Activated CD8-positive, alpha-beta T cell treated with anti-CD3 and anti-CD28 coated beads for 36 hours (primary cell): ENCODE measurements at regions not wholly inside any gene's neighbourhood (a gene's known extent, or its start where the extent isn't known, plus 50 kb on each side); places are given as distances from the start of the nearest gene placed in this dataset.

Source experiments
- ATAC-seq: fragments of 200-7000 bp; cut with Tn5 transposase; one replicate; pipeline ENCODE4 v1.10.0; 2021; ENCODE audit warnings: mild to moderate bottlenecking, moderate library complexity
- CTCF ChIA-PET: fragments of 350-600 bp; sonication (Branson Sonifier 250); formaldehyde crosslinking; loops from one replicate; lab custom pipeline; 2021; ENCODE audit warnings: antibody characterized with exemption; lab: Charles Lee
- POLR2A ChIA-PET: fragments of 350-600 bp; sonication (Branson Sonifier 250); formaldehyde crosslinking; loops from one replicate; lab custom pipeline; 2021; ENCODE audit warnings: antibody characterized with exemption; lab: Charles Lee
- DNase-seq: peaks from one replicate; pipeline ENCODE4 v3.0.0-alpha.2; 2020
- H3K27ac Mint-ChIP-seq: one replicate; pipeline ENCODE4 v1.8.0; 2021; ENCODE audit warnings: mild to moderate bottlenecking, mixed read lengths
- H3K27me3 Mint-ChIP-seq: one replicate; pipeline ENCODE4 v1.8.0; 2021; ENCODE audit warnings: mixed read lengths
- H3K36me3 Mint-ChIP-seq: one replicate; pipeline ENCODE4 v1.8.0; 2021; ENCODE audit warnings: low read depth, mixed read lengths
- H3K4me1 Mint-ChIP-seq: one replicate; pipeline ENCODE4 v1.8.0; 2021; ENCODE audit warnings: low read depth, mixed read lengths
- H3K4me3 Mint-ChIP-seq: one replicate; pipeline ENCODE4 v1.8.0; 2021; ENCODE audit warnings: mild to moderate bottlenecking, moderate library complexity, mixed read lengths
- H3K9me3 Mint-ChIP-seq: one replicate; pipeline ENCODE4 v1.8.0; 2021; ENCODE audit warnings: mixed read lengths
- CTCF ChIP-seq: fragments of 200-600 bp; IDR thresholded peaks from one replicate; pipeline ENCODE4 v1.8.0; 2022; ENCODE audit warnings: antibody characterized with exemption, mild to moderate bottlenecking
- intact Hi-C: fragments of 100-400 bp; cut with micrococcal nuclease; formaldehyde crosslinking; loops from one replicate; pipeline ENCODE4 v1.10.0; 2022

DNA sequence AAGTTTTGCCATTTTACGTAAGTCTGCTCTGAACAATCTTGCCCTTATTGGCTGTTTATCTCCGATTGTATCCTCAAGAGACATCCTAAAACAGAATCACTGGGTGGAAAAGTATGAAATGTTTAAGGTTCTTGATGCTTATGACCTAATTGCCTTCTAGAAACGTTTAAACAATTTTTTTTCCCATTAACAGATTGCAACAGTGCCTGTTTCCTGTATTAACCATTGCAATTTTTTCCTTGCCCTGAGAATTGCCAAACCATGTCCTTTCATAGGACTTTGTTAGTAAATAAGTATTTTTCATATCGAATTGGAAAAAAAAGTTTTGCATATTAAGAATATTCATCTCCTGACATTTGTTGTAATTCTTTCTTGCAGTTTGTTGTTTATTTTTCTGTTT, 639.8 kb downstream of the INHBA start:
- DNase-seq (no peak), ATAC-seq (no peak)
- Mint-ChIP-seq H3K27me3 (no peaks in the 10 kb centered on the region), H3K9me3 (peaks cover 1% of the 10 kb centered on the region), H3K4me3 (no peak overlapping the region), H3K4me1 (no peaks in the 10 kb centered on the region), H3K36me3 (no peaks in the 10 kb centered on the region), H3K27ac (no peak overlapping the region)
- ChIA-PET POLR2A (no interaction called here), CTCF (no interaction called here)
- intact Hi-C loops, result no loop called here
- TF ChIP-seq CTCF, result no peak

GRCh38 chr7:41060796-41061195, 642.1 kb downstream of the INHBA start:
- H3K36me3 Mint-ChIP-seq, result no peaks in the 10 kb centered on the region

DNA sequence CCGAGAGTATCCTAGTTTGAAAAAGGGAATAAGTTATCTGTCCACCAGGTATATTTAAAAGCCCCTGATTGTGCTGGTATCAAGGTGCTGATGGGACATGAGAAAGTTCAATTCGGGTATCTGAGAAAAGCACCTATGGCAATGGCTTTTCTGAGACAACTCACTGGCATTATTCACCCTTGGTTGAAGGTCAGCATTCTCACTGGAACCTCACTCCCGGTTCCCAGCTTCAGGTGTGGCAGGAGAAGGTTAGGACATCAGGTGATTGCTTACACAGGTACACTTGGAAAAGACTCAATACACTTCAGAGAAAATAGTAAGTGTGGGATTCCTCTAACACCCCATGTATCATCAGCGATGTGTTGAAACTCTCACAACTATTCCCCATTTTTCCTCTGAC, 643.1 kb downstream of the INHBA start:
- Mint-ChIP-seq H3K36me3 (no peaks in the 10 kb centered on the region), H3K9me3 (peaks cover 12% of the 10 kb centered on the region), H3K4me3 (no peak overlapping the region), H3K4me1 (no peaks in the 10 kb centered on the region), H3K27ac (no peak overlapping the region), H3K27me3 (no peaks in the 10 kb centered on the region)
- no peak for DNase-seq
- POLR2A ChIA-PET, result no interaction called here
- intact Hi-C loops, result no loop called here
- no peak for ATAC-seq
- TF ChIP-seq CTCF, result no peak
- CTCF ChIA-PET, result no interaction called here

More at GRCh38 chr7:41060796-41061195, 642.1 kb downstream of the INHBA start:
- Mint-ChIP-seq H3K27ac (no peak overlapping the region), H3K4me3 (no peak overlapping the region), H3K4me1 (no peaks in the 10 kb centered on the region), H3K27me3 (no peaks in the 10 kb centered on the region), H3K9me3 (peaks cover 12% of the 10 kb centered on the region)
- ChIA-PET POLR2A (no interaction called here), CTCF (no interaction called here)
- intact Hi-C loops, result no loop called here
- ATAC-seq (no peak), DNase-seq (no peak)
- no peak for TF ChIP-seq CTCF

DNA sequence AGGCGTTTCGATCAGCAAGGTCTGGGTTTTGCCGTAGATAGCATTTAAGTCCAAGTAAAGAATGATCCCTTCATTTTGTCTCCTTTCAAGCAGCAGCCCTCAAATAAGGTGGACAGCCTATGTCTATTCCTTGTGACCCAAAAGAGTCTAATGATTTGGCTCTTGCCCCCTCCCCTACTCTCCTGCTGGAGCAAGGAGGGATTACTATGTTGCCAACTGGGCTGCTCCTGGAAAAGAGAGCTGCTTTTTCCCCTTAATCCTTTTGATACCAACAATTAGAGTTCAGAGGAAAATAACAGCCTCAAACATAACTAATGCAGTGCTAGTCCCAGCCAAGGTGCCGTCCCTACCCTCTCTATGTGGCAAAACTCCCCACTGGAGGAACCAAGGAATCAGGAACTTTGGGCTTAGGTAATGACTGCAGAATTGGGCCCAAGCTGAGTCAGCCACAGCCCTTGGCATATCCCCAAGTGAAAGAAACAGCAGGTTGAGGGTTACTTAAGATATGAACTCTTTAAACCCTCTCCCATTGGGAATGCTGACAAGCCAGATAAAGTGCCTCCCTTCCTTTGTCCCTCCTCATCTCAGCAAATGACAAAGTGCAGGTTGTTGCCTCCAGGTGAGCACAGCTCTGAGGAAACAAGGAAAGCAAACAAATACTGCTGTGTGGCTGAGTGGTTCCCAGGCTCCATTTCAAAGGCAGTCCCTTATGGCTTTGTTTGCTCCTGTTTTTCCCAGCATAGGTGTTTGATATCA, 643.7 kb downstream of the INHBA start:
- intact Hi-C loops, result no loop called here
- no peak for TF ChIP-seq CTCF
- Mint-ChIP-seq H3K27ac (no peak overlapping the region), H3K36me3 (no peaks in the 10 kb centered on the region), H3K9me3 (peaks cover 12% of the 10 kb centered on the region), H3K4me1 (no peaks in the 10 kb centered on the region), H3K4me3 (no peak overlapping the region), H3K27me3 (no peaks in the 10 kb centered on the region)
- DNase-seq (no peak), ATAC-seq (no peak)
- POLR2A ChIA-PET, result no interaction called here
- CTCF ChIA-PET, result no interaction called here

GRCh38 chr7:41054960-41055661, 647.8 kb downstream of the INHBA start:
- H3K9me3 Mint-ChIP-seq, result peaks cover 12% of the 10 kb centered on the region
- no peak for ATAC-seq
- no peak for TF ChIP-seq CTCF
- H3K36me3 Mint-ChIP-seq, result no peaks in the 10 kb centered on the region
- no peak overlapping the region for H3K27ac Mint-ChIP-seq
- no peaks in the 10 kb centered on the region for H3K4me1 Mint-ChIP-seq
- ChIA-PET POLR2A (no interaction called here), CTCF (no interaction called here)
- H3K4me3 Mint-ChIP-seq, result no peak overlapping the region
- no peaks in the 10 kb centered on the region for H3K27me3 Mint-ChIP-seq
- DNase-seq, result no peak
- intact Hi-C loops, result no loop called here
